CD4-positive, alpha-beta memory T cell (primary cell): ENCODE measurements at regions not wholly inside any gene's neighbourhood (a gene's known extent, or its start where the extent isn't known, plus 50 kb on each side); places are given as distances from the start of the nearest gene placed in this dataset.

Experiments
- CTCF ChIA-PET: fragments of 350-600 bp; sonication (Branson Sonifier 250); formaldehyde crosslinking; loops from one replicate; lab custom pipeline; 2021; ENCODE audit warnings: inconsistent platforms; ENCODE audit not compliant: partially characterized antibody; lab: Charles Lee
- POLR2A ChIA-PET: fragments of 350-600 bp; sonication (Branson Sonifier 250); formaldehyde crosslinking; loops from one replicate; lab custom pipeline; 2021; ENCODE audit not compliant: partially characterized antibody; lab: Charles Lee
- DNase-seq, 5 donors: peaks; one replicate each; pipeline versions ENCODE4 v3.0.0 to v3.0.0-alpha.2; 2020 to 2022; ENCODE audit warnings: mixed read lengths in 1 of 5
- H3K27ac ChIP-seq: one replicate; pipeline ENCODE4 v1.7.0; 2013; ENCODE audit warnings: low read depth, low read length
- H3K27me3 ChIP-seq: 2 replicates; pipeline ENCODE4 v1.7.0; 2013; ENCODE audit warnings: mild to moderate bottlenecking, low read length, moderate library complexity; ENCODE audit not compliant: insufficient read depth
- H3K36me3 ChIP-seq: 2 replicates; pipeline ENCODE4 v1.7.0; 2013; ENCODE audit warnings: mild to moderate bottlenecking, low read length, moderate library complexity; ENCODE audit not compliant: insufficient read depth
- H3K4me1 ChIP-seq: 2 replicates; pipeline ENCODE4 v1.7.0; 2013; ENCODE audit warnings: mild to moderate bottlenecking, low read length, moderate library complexity; ENCODE audit not compliant: insufficient read depth
- H3K4me3 ChIP-seq, 2 donors: one replicate each; pipeline ENCODE4 v1.7.0; 2013; ENCODE audit warnings: low read length in 2 of 2, mild to moderate bottlenecking in 1 of 2
- H3K9me3 ChIP-seq, 2 donors: one replicate each; pipeline ENCODE4 v1.7.0; 2013; ENCODE audit warnings: low read length in 2 of 2, control low read depth in 1 of 2; ENCODE audit not compliant: control insufficient read depth in 1 of 2
- H3K27ac Mint-ChIP-seq, 7 donors: one replicate each; pipeline ENCODE4 v1.8.0; 2020 to 2021; ENCODE audit warnings: mixed read lengths in 7 of 7, mild to moderate bottlenecking in 6 of 7, inconsistent platforms in 3 of 7, moderate library complexity in 3 of 7
- H3K27me3 Mint-ChIP-seq, 2 donors: one replicate each; pipeline ENCODE4 v1.8.0; 2020 to 2021; ENCODE audit warnings: mixed read lengths in 2 of 2
- H3K36me3 Mint-ChIP-seq, 2 donors: one replicate each; pipeline ENCODE4 v1.8.0; 2020 to 2021; ENCODE audit warnings: mixed read lengths in 2 of 2, inconsistent platforms in 1 of 2, mild to moderate bottlenecking in 1 of 2
- H3K4me1 Mint-ChIP-seq, 4 donors: one replicate each; pipeline ENCODE4 v1.8.0; 2020 to 2021; ENCODE audit warnings: mixed read lengths in 4 of 4, mild to moderate bottlenecking in 1 of 4
- H3K4me3 Mint-ChIP-seq, 8 donors: one replicate each; pipeline ENCODE4 v1.8.0; 2020 to 2021; ENCODE audit warnings: mixed read lengths in 8 of 8, mild to moderate bottlenecking in 7 of 8, moderate library complexity in 6 of 8, inconsistent platforms in 3 of 8
- H3K9me3 Mint-ChIP-seq, 8 donors: one replicate each; pipeline ENCODE4 v1.8.0; 2020 to 2021; ENCODE audit warnings: mixed read lengths in 8 of 8, mild to moderate bottlenecking in 5 of 8, inconsistent platforms in 3 of 8, moderate library complexity in 1 of 8
- intact Hi-C: fragments of 100-400 bp; cut with micrococcal nuclease; formaldehyde crosslinking; loops from one replicate; pipeline ENCODE4 v1.15.1; 2023

DNA sequence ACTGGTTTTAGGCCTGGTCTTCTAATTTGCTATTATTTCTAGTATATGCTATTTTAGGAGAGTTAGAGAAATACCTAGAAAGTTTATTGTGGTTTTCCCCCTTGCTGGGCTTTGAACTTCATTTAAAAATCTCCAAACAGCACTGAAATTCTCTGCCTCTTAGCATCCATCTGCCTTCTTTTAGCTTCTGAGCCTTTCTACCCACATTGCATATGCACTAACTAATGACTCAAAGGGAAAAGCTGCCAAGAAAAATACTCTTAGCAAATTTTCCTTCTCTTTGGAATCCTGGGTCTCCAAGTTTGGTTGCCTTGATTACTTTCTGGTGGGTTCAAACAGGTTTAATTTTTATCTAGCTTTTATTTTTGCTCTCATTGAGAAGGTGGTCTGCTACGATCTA is 408.4 kb upstream of the PTBP2 start:
- Mint-ChIP-seq H3K4me1 (no peaks in the 10 kb centered on the region), H3K9me3 (peaks cover 0 to 3% (median under 1%) of the 10 kb centered on the region in 8 donors), H3K36me3 (no peaks in the 10 kb centered on the region), H3K27me3 (no peaks in the 10 kb centered on the region), H3K27ac (no peak overlapping the region), H3K4me3 (no peak overlapping the region)
- H3K4me1 ChIP-seq = no peaks in the 10 kb centered on the region
- H3K4me3 ChIP-seq = no peak overlapping the region
- ChIA-PET CTCF (no interaction called here), POLR2A (no interaction called here)
- intact Hi-C loops = no loop called here
- no peaks in the 10 kb centered on the region for H3K27me3 ChIP-seq
- H3K27ac ChIP-seq = no peak overlapping the region
- no peaks in the 10 kb centered on the region for H3K36me3 ChIP-seq
- DNase-seq = no peak
- H3K9me3 ChIP-seq = no peaks in the 10 kb centered on the region

DNA sequence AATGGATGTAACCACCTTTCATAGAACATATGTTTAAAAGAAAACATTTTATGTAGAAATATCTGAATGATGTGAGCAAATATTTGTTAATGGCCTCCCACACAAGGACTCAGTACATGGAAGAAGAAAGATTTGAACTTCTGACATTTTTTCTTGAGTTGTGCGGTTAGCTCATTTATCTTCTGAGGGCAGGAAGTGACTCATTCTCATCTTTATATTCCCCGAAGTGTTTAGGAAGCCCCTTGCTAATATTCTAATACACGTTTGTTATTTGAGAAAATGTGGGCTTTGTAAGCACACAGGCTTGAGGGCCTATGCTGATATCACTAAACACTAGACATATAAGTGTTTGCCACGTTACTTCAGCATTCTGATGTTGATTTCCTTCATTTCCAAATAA is 392.5 kb upstream of the PTBP2 start:
- H3K36me3 Mint-ChIP-seq = no peaks in the 10 kb centered on the region
- H3K9me3 ChIP-seq = no peaks in the 10 kb centered on the region

DNA sequence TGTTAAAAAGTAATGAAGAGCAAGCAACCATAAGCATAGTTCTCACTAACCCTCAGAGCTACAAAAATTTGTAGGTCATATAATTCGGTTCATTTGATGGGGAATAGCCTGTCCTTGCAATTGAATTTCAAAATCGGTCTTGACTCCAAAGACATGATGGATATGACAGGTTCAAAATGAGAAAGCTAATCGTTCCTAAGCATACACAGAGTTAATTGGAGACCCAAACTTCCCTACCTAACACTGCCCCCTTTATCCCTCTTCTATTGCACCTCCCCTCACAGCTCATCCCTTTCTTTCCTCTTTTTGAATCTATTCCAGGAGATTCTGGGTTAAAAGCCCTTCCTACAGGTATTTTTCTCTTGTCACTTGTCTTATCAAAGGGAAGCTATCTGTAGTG is 390.0 kb upstream of the PTBP2 start:
- CTCF ChIA-PET = interaction anchor here (0.6 kb wide), 1 partner anchor 79 kb away, joined by 3 read pairs; no protein-coding TSS in a partner anchor
- Mint-ChIP-seq H3K4me1 (no peaks in the 10 kb centered on the region), H3K27me3 (no peaks in the 10 kb centered on the region), H3K36me3 (no peaks in the 10 kb centered on the region), H3K9me3 (peaks cover 0 to 5% (median 0%) of the 10 kb centered on the region in 8 donors), H3K4me3 (no peak overlapping the region), H3K27ac (no peak overlapping the region)
- no peaks in the 10 kb centered on the region for H3K27me3 ChIP-seq
- no peak overlapping the region for H3K4me3 ChIP-seq
- DNase-seq = no peak
- H3K9me3 ChIP-seq = no peaks in the 10 kb centered on the region
- POLR2A ChIA-PET = no interaction called here
- no peak overlapping the region for H3K27ac ChIP-seq
- intact Hi-C loops = no loop called here
- H3K36me3 ChIP-seq = no peaks in the 10 kb centered on the region
- no peaks in the 10 kb centered on the region for H3K4me1 ChIP-seq

More for the DNA sequence above, 392.5 kb upstream of the PTBP2 start:
- no peaks in the 10 kb centered on the region for H3K4me1 Mint-ChIP-seq
- CTCF ChIA-PET = no interaction called here
- no peaks in the 10 kb centered on the region for H3K27me3 ChIP-seq
- peaks cover 0 to 5% (median 0%) of the 10 kb centered on the region in 8 donors for H3K9me3 Mint-ChIP-seq
- H3K27me3 Mint-ChIP-seq = no peaks in the 10 kb centered on the region
- H3K4me3 Mint-ChIP-seq = no peak overlapping the region
- no peak overlapping the region for H3K27ac ChIP-seq
- H3K36me3 ChIP-seq = no peaks in the 10 kb centered on the region
- H3K4me1 ChIP-seq = no peaks in the 10 kb centered on the region
- intact Hi-C loops = no loop called here
- POLR2A ChIA-PET = no interaction called here
- H3K27ac Mint-ChIP-seq = no peak overlapping the region
- no peak overlapping the region for H3K4me3 ChIP-seq
- no peak for DNase-seq

DNA sequence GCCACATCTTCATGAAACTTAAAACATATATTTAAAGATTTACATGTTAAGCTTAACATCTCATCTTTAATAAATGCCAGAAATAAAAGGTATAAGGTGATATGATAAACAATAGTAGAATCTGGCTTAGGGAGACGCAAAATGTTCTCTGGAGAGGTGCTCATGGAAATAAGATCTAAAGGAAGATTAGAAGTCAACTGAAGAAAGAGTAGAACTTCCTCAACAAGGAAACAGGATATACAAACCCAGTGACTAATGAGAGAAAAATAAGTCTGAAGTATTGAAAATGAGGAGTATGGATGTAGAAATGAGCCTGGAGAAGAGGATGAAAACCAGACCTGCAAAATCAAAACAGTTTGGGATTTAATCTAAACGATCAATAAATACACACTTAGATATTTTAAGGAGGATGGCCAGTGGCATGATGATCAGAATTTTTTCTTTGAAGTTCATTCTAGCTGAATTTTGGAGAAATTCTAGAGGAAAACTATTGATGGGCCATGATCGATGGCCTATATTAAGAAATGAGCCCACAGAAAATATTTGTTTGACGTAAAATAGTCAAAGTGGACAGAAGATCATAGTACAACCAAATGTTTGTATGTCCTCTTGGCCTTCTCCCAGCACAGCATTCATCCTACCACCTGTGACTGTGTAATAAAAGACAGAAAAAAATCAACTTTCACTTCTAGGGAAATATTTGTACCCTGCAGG is 387.9 kb upstream of the PTBP2 start:
- H3K9me3 ChIP-seq = no peaks in the 10 kb centered on the region
- POLR2A ChIA-PET = no interaction called here
- no peak overlapping the region for H3K4me3 Mint-ChIP-seq
- H3K27ac ChIP-seq = no peak overlapping the region
- no peaks in the 10 kb centered on the region for H3K27me3 ChIP-seq
- CTCF ChIA-PET = no interaction called here
- no peaks in the 10 kb centered on the region for H3K4me1 Mint-ChIP-seq
- no peaks in the 10 kb centered on the region for H3K36me3 ChIP-seq
- no peaks in the 10 kb centered on the region for H3K4me1 ChIP-seq
- H3K27me3 Mint-ChIP-seq = no peaks in the 10 kb centered on the region
- intact Hi-C loops = no loop called here
- no peaks in the 10 kb centered on the region for H3K36me3 Mint-ChIP-seq
- DNase-seq = no peak
- no peak overlapping the region for H3K27ac Mint-ChIP-seq
- no peak overlapping the region for H3K4me3 ChIP-seq
- peaks cover 0 to 13% (median under 1%) of the 10 kb centered on the region in 8 donors for H3K9me3 Mint-ChIP-seq

DNA sequence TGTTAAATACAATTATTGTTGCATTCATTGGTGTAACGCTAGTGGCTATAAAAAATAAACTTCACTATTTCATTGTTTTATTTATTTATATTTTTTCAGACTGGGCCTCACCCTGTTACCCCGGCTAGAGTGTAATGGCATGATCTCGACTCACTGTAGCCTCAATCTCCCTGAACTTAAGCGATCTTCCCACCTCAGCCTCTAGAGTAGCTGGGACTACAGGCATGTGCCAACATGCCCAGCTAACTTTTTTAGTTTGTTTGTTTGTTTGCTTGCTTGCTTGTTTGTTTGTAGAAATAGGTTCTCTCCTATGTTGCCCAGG is 387.4 kb upstream of the PTBP2 start:
- Histone ChIP-seq H3K27me3 (no peaks in the 10 kb centered on the region), H3K9me3 (no peaks in the 10 kb centered on the region), H3K4me1 (no peaks in the 10 kb centered on the region), H3K4me3 (no peak overlapping the region), H3K36me3 (no peaks in the 10 kb centered on the region), H3K27ac (no peak overlapping the region)
- Mint-ChIP-seq H3K27ac (no peak overlapping the region), H3K9me3 (peaks cover 0 to 13% (median under 1%) of the 10 kb centered on the region in 8 donors), H3K36me3 (no peaks in the 10 kb centered on the region), H3K4me1 (no peaks in the 10 kb centered on the region), H3K4me3 (no peak overlapping the region), H3K27me3 (no peaks in the 10 kb centered on the region)
- intact Hi-C loops = no loop called here
- CTCF ChIA-PET = no interaction called here
- no peak for DNase-seq
- POLR2A ChIA-PET = no interaction called here

DNA sequence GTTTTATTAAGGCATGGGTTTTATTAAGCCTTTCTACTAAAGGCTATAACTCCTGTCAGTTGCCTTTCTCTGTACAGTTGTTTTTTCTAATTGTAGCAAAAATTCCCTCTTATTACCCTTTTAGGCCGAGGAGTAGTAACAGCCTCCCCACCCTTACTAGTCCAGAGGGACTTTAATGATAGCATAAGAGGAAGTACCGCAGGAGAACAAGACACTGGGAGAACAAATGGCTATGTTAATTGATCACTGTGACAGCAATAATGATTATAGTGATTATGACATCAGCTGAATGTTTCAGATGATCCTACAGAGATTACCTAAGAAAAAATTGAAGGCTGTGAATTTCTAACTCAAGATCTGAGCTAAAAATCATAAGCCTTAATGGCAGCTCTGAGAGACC is 383.0 kb upstream of the PTBP2 start:
- ChIA-PET CTCF (no interaction called here), POLR2A (no interaction called here)
- intact Hi-C loops = no loop called here
- no peak overlapping the region for H3K4me3 ChIP-seq
- DNase-seq = no peak
- H3K27me3 Mint-ChIP-seq = no peaks in the 10 kb centered on the region
- H3K27ac ChIP-seq = no peak overlapping the region
- no peaks in the 10 kb centered on the region for H3K9me3 ChIP-seq
- H3K27me3 ChIP-seq = no peaks in the 10 kb centered on the region
- H3K36me3 ChIP-seq = no peaks in the 10 kb centered on the region
- H3K4me1 Mint-ChIP-seq = no peaks in the 10 kb centered on the region
- no peaks in the 10 kb centered on the region for H3K4me1 ChIP-seq
- peaks cover 0 to 18% (median 2%) of the 10 kb centered on the region in 8 donors for H3K9me3 Mint-ChIP-seq
- no peak overlapping the region for H3K27ac Mint-ChIP-seq
- no peak overlapping the region for H3K4me3 Mint-ChIP-seq
- H3K36me3 Mint-ChIP-seq = no peaks in the 10 kb centered on the region

DNA sequence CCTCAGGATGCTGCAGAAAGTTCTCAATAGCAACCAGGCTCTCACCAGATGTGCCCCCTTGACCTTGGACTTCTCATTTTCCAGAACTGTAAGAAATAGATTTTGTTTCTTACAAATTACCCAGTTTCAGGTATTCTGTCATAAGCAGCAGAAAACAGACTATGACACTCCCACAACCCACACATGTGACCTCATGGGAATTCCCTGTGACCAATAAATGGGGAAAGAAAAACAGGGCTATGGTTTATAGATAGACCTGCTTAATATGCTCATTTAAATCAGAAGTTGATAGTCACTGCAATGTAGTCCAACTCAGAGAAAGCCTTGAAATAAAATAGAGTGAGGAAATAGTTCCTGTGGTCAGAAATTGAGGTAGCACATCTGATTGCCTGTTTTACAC is 380.9 kb upstream of the PTBP2 start:
- Mint-ChIP-seq H3K27ac (peak overlapping the region in 1 of 7 donors; percentile 42), H3K4me1 (no peaks in the 10 kb centered on the region), H3K36me3 (no peaks in the 10 kb centered on the region), H3K27me3 (no peaks in the 10 kb centered on the region), H3K4me3 (no peak overlapping the region), H3K9me3 (peaks cover 0 to 22% (median 2%) of the 10 kb centered on the region in 8 donors)
- no peaks in the 10 kb centered on the region for H3K27me3 ChIP-seq
- no peaks in the 10 kb centered on the region for H3K36me3 ChIP-seq
- no peak for DNase-seq
- POLR2A ChIA-PET = no interaction called here
- intact Hi-C loops = no loop called here
- H3K27ac ChIP-seq = no peak overlapping the region
- no peaks in the 10 kb centered on the region for H3K4me1 ChIP-seq
- no peak overlapping the region for H3K4me3 ChIP-seq
- no peaks in the 10 kb centered on the region for H3K9me3 ChIP-seq
- CTCF ChIA-PET = no interaction called here
